Osteoblast (primary cell): ENCODE measurements at regions not wholly inside any gene's neighbourhood (a gene's known extent, or its start where the extent isn't known, plus 50 kb on each side); places are given as distances from the start of the nearest gene placed in this dataset.

ENCODE experiments used
- DNase-seq: peaks from one replicate; pipeline ENCODE4 v3.0.0; 2011; ENCODE audit warnings: low spot score, mixed read lengths; ENCODE audit not compliant: insufficient read length; ENCODE audit errors: missing footprints
- H2AFZ ChIP-seq: 2 replicates; pipeline ENCODE4 v1.6.0; 2011; ENCODE audit warnings: mild to moderate bottlenecking, low read length
- H3K27ac ChIP-seq: 2 replicates; pipeline ENCODE4 v1.5.1; 2011; ENCODE audit warnings: mild to moderate bottlenecking, low read depth, low read length, moderate library complexity
- H3K27me3 ChIP-seq: 2 replicates; pipeline ENCODE4 v1.6.0; 2012; ENCODE audit warnings: mild to moderate bottlenecking, control low read depth, inconsistent platforms, low read length, moderate library complexity; ENCODE audit not compliant: insufficient read depth
- H3K36me3 ChIP-seq: 2 replicates; pipeline ENCODE4 v1.5.1; 2011; ENCODE audit warnings: mild to moderate bottlenecking, low read length, control low read depth, moderate library complexity; ENCODE audit not compliant: insufficient read depth
- H3K4me1 ChIP-seq: 2 replicates; pipeline ENCODE4 v1.5.1; 2011; ENCODE audit warnings: mild to moderate bottlenecking, low read length, control low read depth, moderate library complexity; ENCODE audit not compliant: insufficient read depth
- H3K4me2 ChIP-seq: 2 replicates; pipeline ENCODE4 v1.6.0; 2011; ENCODE audit warnings: mild to moderate bottlenecking, low read length; ENCODE audit not compliant: insufficient read depth
- H3K4me3 ChIP-seq: fragments of 200-600 bp; sonication (generic); 3 replicates; pipeline ENCODE4 v1.5.1; 2012; ENCODE audit warnings: mild to moderate bottlenecking, low read length, inconsistent platforms; ENCODE audit not compliant: insufficient read depth
- H3K79me2 ChIP-seq: 2 replicates; pipeline ENCODE4 v1.6.0; 2012; ENCODE audit warnings: mild to moderate bottlenecking, low read length, control low read depth, inconsistent platforms; ENCODE audit not compliant: insufficient read depth
- H3K9me3 ChIP-seq: 2 replicates; pipeline ENCODE4 v1.5.1; 2011; ENCODE audit warnings: low read depth, low read length, control low read depth
- H4K20me1 ChIP-seq: 2 replicates; pipeline ENCODE4 v1.6.0; 2012; ENCODE audit warnings: mild to moderate bottlenecking, low read length, control low read depth; ENCODE audit not compliant: insufficient read depth
- TF ChIP-seq, protein P1 (sequence below): IDR thresholded peaks from 2 replicates; pipeline ENCODE4 v1.5.1; 2011; ENCODE audit warnings: mild to moderate bottlenecking, low read depth, low read length, moderate library complexity; ENCODE audit errors: extremely low read depth

DNA sequence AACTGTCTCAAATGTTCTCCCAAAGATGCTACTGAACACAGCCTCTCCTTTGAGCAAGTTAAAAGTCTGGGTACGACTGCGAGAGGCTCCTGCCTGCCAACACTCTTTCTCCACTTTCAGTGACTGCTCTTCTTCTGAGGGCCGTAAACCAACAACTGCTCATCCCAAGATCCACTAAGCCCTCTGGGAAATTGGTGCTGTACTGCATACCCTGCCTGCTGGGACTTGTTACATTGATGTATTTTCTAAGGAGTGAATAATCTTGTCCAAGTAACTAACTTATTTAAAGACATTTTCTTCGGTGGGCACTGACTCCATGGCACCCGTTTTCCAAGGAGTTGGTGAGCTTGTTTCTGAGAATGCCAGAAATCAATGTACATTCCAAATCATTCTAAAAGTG is 87.2 kb downstream of the ZNF280B start:
- no peaks in the 10 kb centered on the region for H4K20me1 ChIP-seq
- H3K36me3 ChIP-seq: no peaks in the 10 kb centered on the region
- H3K27ac ChIP-seq: no peak overlapping the region
- H3K9me3 ChIP-seq: no peaks in the 10 kb centered on the region
- H3K4me2 ChIP-seq: no peak overlapping the region
- no peak overlapping the region for H2AFZ ChIP-seq
- DNase-seq: no peak
- TF ChIP-seq, protein P1, sequence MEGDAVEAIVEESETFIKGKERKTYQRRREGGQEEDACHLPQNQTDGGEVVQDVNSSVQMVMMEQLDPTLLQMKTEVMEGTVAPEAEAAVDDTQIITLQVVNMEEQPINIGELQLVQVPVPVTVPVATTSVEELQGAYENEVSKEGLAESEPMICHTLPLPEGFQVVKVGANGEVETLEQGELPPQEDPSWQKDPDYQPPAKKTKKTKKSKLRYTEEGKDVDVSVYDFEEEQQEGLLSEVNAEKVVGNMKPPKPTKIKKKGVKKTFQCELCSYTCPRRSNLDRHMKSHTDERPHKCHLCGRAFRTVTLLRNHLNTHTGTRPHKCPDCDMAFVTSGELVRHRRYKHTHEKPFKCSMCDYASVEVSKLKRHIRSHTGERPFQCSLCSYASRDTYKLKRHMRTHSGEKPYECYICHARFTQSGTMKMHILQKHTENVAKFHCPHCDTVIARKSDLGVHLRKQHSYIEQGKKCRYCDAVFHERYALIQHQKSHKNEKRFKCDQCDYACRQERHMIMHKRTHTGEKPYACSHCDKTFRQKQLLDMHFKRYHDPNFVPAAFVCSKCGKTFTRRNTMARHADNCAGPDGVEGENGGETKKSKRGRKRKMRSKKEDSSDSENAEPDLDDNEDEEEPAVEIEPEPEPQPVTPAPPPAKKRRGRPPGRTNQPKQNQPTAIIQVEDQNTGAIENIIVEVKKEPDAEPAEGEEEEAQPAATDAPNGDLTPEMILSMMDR: no peak
- H3K79me2 ChIP-seq: no peaks in the 10 kb centered on the region
- peaks cover 18% of the 10 kb centered on the region for H3K27me3 ChIP-seq
- no peak overlapping the region for H3K4me3 ChIP-seq
- H3K4me1 ChIP-seq: no peaks in the 10 kb centered on the region

DNA sequence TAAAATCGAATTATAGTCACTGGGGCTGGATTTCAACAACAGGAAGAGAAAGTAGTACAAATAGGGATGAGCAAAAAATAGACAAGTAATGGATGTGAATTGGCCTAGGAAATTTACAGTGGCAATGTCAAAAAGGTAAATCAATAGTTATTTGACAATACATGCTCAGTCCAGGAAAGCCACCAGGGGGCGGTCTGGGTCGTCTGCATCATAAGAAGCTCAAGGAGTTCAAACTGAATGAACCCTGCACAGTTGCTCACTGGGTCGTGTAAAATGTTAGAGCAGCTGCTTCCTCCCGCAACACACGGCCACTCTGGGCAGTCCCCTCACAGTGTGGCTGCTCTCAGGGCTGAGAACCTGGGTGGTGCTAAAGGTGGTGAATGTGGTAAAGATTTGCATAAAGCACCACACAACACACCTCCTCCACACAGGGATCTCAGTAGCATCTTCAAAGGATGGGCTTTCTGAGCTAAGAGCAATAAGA is 85.9 kb downstream of the ZNF280B start:
- no peak overlapping the region for H2AFZ ChIP-seq
- no peaks in the 10 kb centered on the region for H3K79me2 ChIP-seq
- H3K27me3 ChIP-seq: peaks cover 10% of the 10 kb centered on the region
- H3K4me3 ChIP-seq: no peak overlapping the region
- H3K27ac ChIP-seq: no peak overlapping the region
- DNase-seq: no peak
- H3K9me3 ChIP-seq: no peaks in the 10 kb centered on the region
- no peaks in the 10 kb centered on the region for H3K36me3 ChIP-seq
- H3K4me2 ChIP-seq: no peak overlapping the region
- no peaks in the 10 kb centered on the region for H4K20me1 ChIP-seq
- TF ChIP-seq, protein P1: peak; percentile 87
- H3K4me1 ChIP-seq: no peaks in the 10 kb centered on the region

DNA sequence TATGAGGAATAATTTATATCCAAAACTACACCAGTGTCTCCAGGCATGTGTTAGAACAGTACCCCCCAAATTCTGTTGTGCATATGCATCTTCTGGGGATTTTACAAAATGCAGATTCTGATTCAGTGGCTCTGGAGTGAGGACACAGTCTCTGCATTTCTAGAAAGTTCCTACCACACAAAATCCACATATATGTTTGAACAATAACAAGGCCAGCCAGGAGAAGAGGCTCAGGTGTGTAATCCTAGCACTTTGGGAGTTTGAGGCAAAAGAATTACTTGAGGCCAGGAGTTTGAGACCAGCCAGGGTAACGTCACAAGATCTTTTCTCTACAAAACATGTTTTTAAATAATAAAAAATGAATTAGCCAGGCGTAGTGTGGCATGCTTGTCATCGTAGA is 84.9 kb downstream of the ZNF280B start:
- no peak for DNase-seq
- Histone ChIP-seq H3K27me3 (peaks cover 7% of the 10 kb centered on the region), H3K4me2 (no peak overlapping the region), H4K20me1 (no peaks in the 10 kb centered on the region), H2AFZ (no peak overlapping the region), H3K27ac (no peak overlapping the region), H3K9me3 (no peaks in the 10 kb centered on the region), H3K4me1 (no peaks in the 10 kb centered on the region), H3K4me3 (no peak overlapping the region), H3K36me3 (no peaks in the 10 kb centered on the region), H3K79me2 (no peaks in the 10 kb centered on the region)
- TF ChIP-seq, protein P1: no peak

DNA sequence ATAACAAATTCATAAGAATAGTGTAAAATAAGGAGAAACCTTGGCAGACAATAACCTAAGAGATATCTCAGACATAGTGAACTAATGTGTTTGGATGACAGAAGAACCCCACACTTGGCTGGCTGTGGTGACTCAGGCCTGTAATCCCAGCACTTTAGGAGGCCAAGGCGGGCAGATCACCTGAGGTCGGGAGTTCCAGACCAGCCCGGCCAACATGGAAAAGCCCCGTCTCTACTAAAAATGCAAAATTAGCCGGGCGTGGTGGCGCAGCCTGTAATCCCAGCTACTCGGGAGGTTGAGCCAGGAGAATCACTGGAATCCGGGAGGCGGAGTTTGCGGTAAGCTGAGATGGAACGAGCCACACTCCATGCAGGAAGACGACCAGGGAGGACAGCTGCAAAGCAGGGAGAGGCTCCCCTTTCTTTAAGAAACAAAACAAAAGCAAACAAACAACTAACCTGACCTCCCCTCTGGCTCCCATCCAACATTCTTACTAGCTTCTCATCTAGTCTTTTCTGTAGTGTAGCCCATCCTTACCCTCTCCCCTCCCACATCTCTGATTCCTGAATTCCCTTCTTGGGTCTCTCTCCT is 84.2 kb downstream of the ZNF280B start:
- Histone ChIP-seq H3K27me3 (peaks cover 5% of the 10 kb centered on the region), H3K4me1 (no peaks in the 10 kb centered on the region), H2AFZ (no peak overlapping the region), H3K4me2 (no peak overlapping the region), H3K27ac (no peak overlapping the region), H3K79me2 (no peaks in the 10 kb centered on the region), H3K9me3 (no peaks in the 10 kb centered on the region), H3K36me3 (no peaks in the 10 kb centered on the region), H3K4me3 (no peak overlapping the region), H4K20me1 (no peaks in the 10 kb centered on the region)
- DNase-seq: no peak
- TF ChIP-seq, protein P1: no peak
